ENCODE measurements at regions not wholly inside any gene's neighbourhood (a gene's known extent, or its start where the extent isn't known, plus 50 kb on each side); places are given as distances from the start of the nearest gene placed in this dataset.

- Histone ChIP-seq H2BK20ac (ENCODE audit: low read length) (no peak overlapping the region), H3K9me3 (ENCODE audit: insufficient read depth in 2 of 2, low read depth in 1 of 2, low read length in 1 of 2) (no peaks in the 10 kb centered on the region), H2BK5ac (ENCODE audit: low read depth, low read length) (no peak overlapping the region), H3K4me2 (ENCODE audit: insufficient read depth in 1 of 2, low read depth in 2 of 2, low read length in 2 of 2) (no peak overlapping the region), H2BK15ac (ENCODE audit: low read length) (no peak overlapping the region), H4K91ac (replicated peaks; ENCODE audit: insufficient read length, low read length) (no peak overlapping the region), H3K14ac (ENCODE audit: insufficient read length) (no peak overlapping the region), H4K5ac (ENCODE audit: insufficient read length, low read depth, low read length) (no peak overlapping the region), H3K79me2 (ENCODE audit: control insufficient read depth in 1 of 2, insufficient read depth in 2 of 2, low read length in 2 of 2) (no peaks in the 10 kb centered on the region), H3K36me3 (ENCODE audit: control insufficient read depth in 2 of 4, insufficient read depth in 4 of 4, low read length in 3 of 4) (no peaks in the 10 kb centered on the region), H2BK120ac (replicated peaks; ENCODE audit: low read depth, low read length) (no peak overlapping the region), H3K56ac (replicated peaks; ENCODE audit: insufficient read length, low read depth, low read length) (no peak overlapping the region), H2AK5ac (ENCODE audit: low read depth, low read length) (no peak overlapping the region), H3K4me1 (replicated peaks in 1 of 4; ENCODE audit: control insufficient read depth in 3 of 4, insufficient read depth in 4 of 4, low read length in 3 of 4) (no peaks in the 10 kb centered on the region; a peak in 1 of 7 replicates), H4K8ac (ENCODE audit: extremely low read depth, insufficient read depth, low read length) (no peak overlapping the region), H3K23ac (ENCODE audit: insufficient read length) (no peak overlapping the region), H3K4me3 (ENCODE audit: extremely low read depth in 1 of 4, insufficient read depth in 2 of 4, low read depth in 3 of 4, low read length in 4 of 4) (no peak overlapping the region), H3K4ac (replicated peaks; ENCODE audit: insufficient read length, low read depth, low read length) (no peak overlapping the region), H3K18ac (ENCODE audit: extremely low read depth, low read length) (no peak overlapping the region), H3K27me3 (replicated peaks in 1 of 4; ENCODE audit: control insufficient read depth in 3 of 4, extremely low read depth in 1 of 4, insufficient read depth in 3 of 4, low read length in 3 of 4) (no peaks in the 10 kb centered on the region), H3K9ac (replicated peaks in 1 of 4; ENCODE audit: extremely low read depth in 1 of 4, low read depth in 3 of 4, low read length in 3 of 4) (no peak overlapping the region), H3K79me1 (ENCODE audit: low read depth, low read length) (no peaks in the 10 kb centered on the region), H3K27ac (ENCODE audit: low read depth, low read length) (no peak overlapping the region), H2BK12ac (ENCODE audit: low read depth, low read length) (no peak overlapping the region), H3K23me2 (ENCODE audit: low read depth, low read length) (no peaks in the 10 kb centered on the region), H4K20me1 (replicated peaks in 1 of 2; ENCODE audit: control insufficient read depth in 1 of 2, insufficient read depth in 2 of 2, low read length in 2 of 2) (no peaks in the 10 kb centered on the region), H2AFZ (ENCODE audit: low read length) (peak overlapping the region; percentile 82)
- 95% methylated on average over 3 of the region's 3 CpGs; no CpG with 5 or more reads in 1 of the 2 experiments for WGBS, 2 experiments (ENCODE audit: extremely low coverage in 1 of 2, insufficient coverage in 1 of 2, insufficient read length in 1 of 2, insufficient replicate concordance in 2 of 2, low coverage in 1 of 2, low lambda C conversion rate in 2 of 2, missing lambda C conversion rate in 1 of 2)
- DNase-seq (ENCODE audit: low read depth in 1 of 2, low spot score in 2 of 2) (no peak), FAIRE-seq (no peak)
- CTCF ChIA-PET (ENCODE audit: partially characterized antibody) = interaction anchor here (1.4 kb wide), 1 partner anchor 18 kb away, joined by 4 read pairs; no protein-coding TSS in a partner anchor
- no peak for TF ChIP-seq SIX5 (IDR thresholded peaks at IDR 0.05; ENCODE audit: low read depth, low read length)
- TF ChIP-seq EP300 (IDR thresholded peaks at IDR 0.05; ENCODE audit: borderline replicate concordance in 1 of 2, low read depth in 2 of 2, low read length in 2 of 2) = no peak
- TF ChIP-seq BRCA1 (IDR thresholded peaks at IDR 0.05; ENCODE audit: low read depth, low read length) = no peak
- no peak for TF ChIP-seq YY1 (IDR thresholded peaks at IDR 0.05; ENCODE audit: low read depth, low read length)
- TF ChIP-seq SP2 (IDR thresholded peaks at IDR 0.05; ENCODE audit: low read length) = no peak
- no peak for TF ChIP-seq SP4 (IDR thresholded peaks at IDR 0.05; ENCODE audit: low read length)
- no peak for TF ChIP-seq TBP (IDR thresholded peaks at IDR 0.05; ENCODE audit: low read depth, low read length)
- no peak for TF ChIP-seq CBX5 (IDR thresholded peaks at IDR 0.05; ENCODE audit: low read depth, low read length)
- POLR2A ChIA-PET (ENCODE audit: partially characterized antibody) = no interaction called here
These were observed 189.5 kb upstream of the TENT5A start for GRCh38 chr6:81942067-81942370.

Measured in H1 (cell line).